Fibroblast of pulmonary artery (primary cell): ENCODE measurements at regions not wholly inside any gene's neighbourhood (a gene's known extent, or its start where the extent isn't known, plus 50 kb on each side); places are given as distances from the start of the nearest gene placed in this dataset.
"Not testable (repeated sequence)": the region's sequence is repeated elsewhere in the genome, so short reads cannot be mapped to it uniquely, and the experiment has no call there.

Source experiments
- DNase-seq: peaks from one replicate; pipeline ENCODE4 v3.0.0-alpha.2; 2010; ENCODE audit warnings: low read depth
- H3K4me3 ChIP-seq: replicated peaks from 2 replicates; pipeline ENCODE4 v1.5.1; 2011; ENCODE audit warnings: low read depth, mild to moderate bottlenecking, control low read depth, low read length, moderate library complexity
- CTCF ChIP-seq: IDR thresholded peaks from 2 replicates; pipeline ENCODE4 v1.5.1; 2011; ENCODE audit warnings: mild to moderate bottlenecking, control low read depth, low read length, inconsistent platforms; ENCODE audit errors: missing control alignments

GRCh38 chr3:137866933-137867332, 102.8 kb downstream of the SOX14 start:
- no peak for DNase-seq
- H3K4me3 ChIP-seq, result no peak overlapping the region
- no peak for TF ChIP-seq CTCF

GRCh38 chr3:137867611-137868010, 103.5 kb downstream of the SOX14 start:
- H3K4me3 ChIP-seq, result no peak overlapping the region
- no peak for DNase-seq
- no peak for TF ChIP-seq CTCF

- TF ChIP-seq CTCF, result no peak
- DNase-seq, result no peak
- H3K4me3 ChIP-seq, result no peak overlapping the region
Observed at GRCh38 chr3:137869022-137869421, 104.9 kb downstream of the SOX14 start.

GRCh38 chr3:137872589-137872988, 108.5 kb downstream of the SOX14 start:
- not testable (repeated sequence) for H3K4me3 ChIP-seq, DNase-seq

GRCh38 chr3:137896842-137897241, 113.1 kb upstream of the CLDN18 start:
- H3K4me3 ChIP-seq, DNase-seq: not testable (repeated sequence)

- H3K4me3 ChIP-seq, result no peak overlapping the region
- DNase-seq, result no peak
- TF ChIP-seq CTCF, result no peak
Observed at GRCh38 chr3:137906985-137907649, 102.8 kb upstream of the CLDN18 start.

- H3K4me3 ChIP-seq, result no peak overlapping the region
- TF ChIP-seq CTCF, result no peak
- DNase-seq, result no peak
Observed at GRCh38 chr3:137924628-137925027, 85.3 kb upstream of the CLDN18 start.

- no peak for TF ChIP-seq CTCF
- DNase-seq, result no peak
- no peak overlapping the region for H3K4me3 ChIP-seq
Observed at GRCh38 chr3:137925080-137925479, 84.9 kb upstream of the CLDN18 start.
